ENCODE measurements at regions not wholly inside any gene's neighbourhood (a gene's known extent, or its start where the extent isn't known, plus 50 kb on each side); places are given as distances from the start of the nearest gene placed in this dataset.

DNA sequence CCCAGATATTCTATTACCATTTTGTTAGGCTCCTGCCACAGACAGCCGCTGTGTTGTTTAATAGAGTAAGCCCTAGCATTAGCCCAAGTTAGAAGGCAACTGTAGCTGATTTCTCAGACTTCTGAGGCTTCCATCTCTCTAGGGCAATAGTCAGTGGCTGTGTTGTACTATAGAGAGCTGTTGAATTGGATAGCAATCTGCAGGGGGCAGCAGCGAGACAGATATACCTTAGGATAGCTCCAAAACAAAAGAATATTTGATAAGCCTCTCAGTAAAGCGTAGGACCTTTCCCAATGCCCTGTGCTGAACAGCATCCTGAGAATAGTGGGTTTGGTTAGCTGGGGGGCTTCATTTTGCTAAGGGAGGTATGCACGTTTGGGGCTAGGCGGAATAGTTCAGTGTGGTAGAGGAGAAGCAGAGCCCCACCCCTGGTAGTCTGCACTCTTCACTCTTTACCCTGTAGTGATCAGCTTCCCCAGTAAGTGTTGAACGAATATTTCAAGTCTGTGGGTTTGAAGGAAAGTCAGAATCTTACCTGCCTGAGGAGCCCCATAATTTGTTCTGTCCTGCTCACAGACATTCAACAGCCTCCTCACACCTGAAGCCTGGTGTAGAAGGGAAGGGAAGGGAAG is 515.1 kb downstream of the INSC start:
- DNase-seq: no peak

GRCh38 chr11:15630896-15631295 is 516.2 kb downstream of the INSC start:
- no peak for DNase-seq

DNA sequence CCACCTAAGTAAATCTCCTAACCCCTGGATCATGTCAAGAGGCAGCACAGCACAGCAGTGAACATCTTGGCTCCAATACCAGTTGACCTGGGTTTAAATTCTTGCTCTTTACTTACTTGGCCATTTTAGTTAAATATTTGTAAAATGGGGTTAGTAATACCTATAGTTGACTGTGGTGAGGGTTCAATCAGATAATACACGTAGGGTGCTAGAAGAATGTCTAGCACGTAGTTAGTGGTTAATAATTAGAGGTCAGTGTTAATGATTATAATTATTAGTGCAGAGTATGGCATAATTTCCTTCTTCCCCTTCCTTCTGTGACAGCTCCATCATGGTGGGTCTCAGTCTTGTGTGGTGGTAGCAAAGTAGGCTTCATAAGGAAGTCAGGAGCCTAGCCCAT is 520.8 kb downstream of the INSC start:
- no peak for DNase-seq

DNA sequence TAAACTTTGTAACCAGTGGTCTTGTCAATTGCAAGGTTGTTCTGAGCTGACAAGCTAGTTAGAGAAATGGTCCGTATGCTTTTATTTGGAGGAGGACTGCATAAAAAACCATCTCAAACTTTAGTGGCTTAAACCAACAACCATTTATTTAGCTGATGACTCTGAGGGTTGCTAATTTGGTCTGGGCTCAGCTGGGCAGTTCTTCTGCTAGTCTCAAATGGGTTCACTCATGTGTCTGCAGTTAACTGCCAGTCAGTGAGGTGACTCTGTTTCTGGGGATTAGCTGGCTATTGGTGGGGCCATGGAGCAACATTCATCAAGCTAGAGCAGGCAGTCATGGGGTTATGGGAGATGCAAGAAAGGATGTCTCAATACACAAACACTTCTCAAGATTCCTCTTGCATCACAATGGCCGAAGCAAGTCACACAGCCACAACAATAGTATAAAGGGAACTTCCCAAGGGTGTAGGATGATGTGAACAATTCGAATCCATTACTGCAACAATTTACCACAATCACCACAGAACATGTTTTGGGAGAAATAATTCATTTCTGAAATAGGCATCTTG is 521.9 kb downstream of the INSC start:
- no peak for DNase-seq

GRCh38 chr11:15638386-15638787 is 523.7 kb downstream of the INSC start:
- no peak for DNase-seq

- DNase-seq: no peak
Measured at GRCh38 chr11:15640318-15640717, 525.6 kb downstream of the INSC start.

DNA sequence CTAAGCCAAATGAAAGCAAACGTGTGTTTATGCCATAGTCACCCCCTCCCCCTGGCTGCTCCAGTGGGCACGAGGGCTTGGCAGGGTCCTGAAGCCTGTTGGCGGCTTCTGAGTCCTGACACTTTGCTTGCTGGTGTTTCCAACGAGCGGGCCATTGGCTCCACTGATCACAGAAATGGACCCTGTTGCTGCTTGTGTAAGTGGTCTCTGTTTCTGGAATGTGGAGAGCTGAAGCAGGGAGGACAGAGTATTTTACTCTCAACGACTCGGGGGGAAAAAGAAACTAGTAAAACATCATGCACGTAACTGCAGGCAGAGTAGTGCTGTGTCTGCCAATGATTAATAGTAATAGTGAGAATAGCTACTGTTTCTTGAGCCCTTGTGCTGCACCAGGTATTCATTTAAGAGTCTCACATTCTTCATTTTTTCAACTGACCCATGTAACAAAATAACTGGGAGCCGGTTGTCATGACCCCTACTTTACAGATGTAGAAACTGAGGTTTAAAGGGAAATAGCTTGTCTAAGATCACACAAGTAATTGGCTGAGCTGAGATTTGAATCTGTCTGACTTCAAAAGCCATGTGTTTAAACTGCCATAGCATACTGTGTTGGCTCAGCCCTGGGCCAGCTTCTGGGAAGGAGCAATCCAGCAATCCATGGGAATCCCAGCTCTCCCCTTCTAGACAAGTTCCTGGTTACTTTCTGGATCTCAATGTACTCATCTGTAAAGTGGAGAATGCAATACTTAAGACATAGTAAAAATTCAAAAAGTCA is 526.7 kb downstream of the INSC start:
- DNase-seq: no peak

- DNase-seq: no peak
Measured at GRCh38 chr11:15645201-15645600, 530.5 kb downstream of the INSC start.

DNA sequence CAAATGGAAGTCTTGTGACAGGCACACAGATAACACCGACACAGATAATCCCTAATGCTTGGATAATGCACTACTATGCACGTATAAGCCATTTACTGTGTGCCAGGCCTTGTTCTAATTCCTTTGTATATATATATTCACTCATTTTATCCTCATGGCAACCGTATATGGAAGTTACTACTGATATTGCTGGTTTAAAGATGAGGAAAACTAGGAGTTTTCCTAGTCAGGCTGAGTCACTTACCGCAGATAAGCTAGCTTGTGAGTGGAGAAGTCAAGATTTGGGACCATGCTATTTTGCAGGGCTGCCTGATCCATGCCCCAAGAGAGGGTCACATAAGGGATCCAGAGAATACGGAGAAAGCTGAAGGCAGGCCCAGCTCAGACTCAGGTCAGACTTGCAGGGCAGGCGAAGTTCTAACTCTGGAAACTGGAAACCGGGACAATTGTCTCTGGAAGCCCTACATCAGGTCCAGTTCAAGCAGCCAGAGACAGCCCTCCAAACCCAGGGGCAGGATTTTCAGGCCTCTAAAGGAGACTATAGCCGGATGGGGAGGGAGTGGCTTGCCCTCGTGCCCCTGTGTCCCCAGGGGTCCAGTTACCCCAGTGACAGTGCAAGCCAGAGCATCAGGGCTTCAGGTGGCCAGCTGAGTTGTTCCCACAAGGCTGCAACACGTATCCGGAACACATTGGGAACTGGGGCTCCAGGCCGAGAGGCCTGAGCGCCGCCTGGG is 534.8 kb downstream of the INSC start:
- no peak for DNase-seq

GRCh38 chr11:15650105-15650938 is 535.6 kb downstream of the INSC start:
- DNase-seq: peak; percentile 68

DNA sequence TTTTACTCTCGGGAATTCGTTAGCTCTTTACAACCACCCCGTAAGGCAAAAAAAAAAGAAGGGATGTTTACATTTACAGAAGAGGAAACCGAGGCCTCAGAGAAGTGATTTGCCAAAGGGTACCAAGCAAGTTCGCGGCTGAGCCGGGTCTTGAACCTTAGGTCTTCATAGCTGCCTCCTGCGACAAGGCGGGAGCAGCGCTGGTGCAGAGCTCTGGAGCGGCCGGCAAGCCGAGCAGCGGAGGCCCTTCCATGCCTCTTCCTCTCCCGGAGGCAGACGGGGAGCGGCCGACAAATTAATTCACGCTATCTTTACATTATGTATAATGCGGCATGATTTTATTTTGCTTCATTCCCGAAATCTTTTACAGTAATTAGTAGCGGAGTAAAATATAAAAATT is 536.3 kb downstream of the INSC start:
- no peak for DNase-seq

DNA sequence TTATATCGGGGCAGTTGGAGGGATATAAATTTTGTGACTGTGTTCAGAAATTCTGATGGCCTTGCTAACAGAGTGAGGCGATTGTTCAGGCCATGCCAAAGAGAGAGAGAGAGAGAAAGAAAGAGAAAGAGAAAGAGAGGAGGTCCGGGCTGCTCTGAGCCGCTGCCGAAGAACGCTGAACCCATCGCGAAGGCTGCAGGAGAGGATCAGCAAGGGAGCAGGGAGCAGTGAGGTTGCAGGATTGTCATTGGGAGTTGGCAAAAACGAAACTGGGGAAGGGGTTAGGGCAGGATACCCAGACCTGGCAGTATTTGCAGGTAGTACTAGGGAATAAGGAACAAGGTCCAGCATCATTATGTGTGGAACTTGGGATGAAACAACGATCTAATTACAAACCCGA is 537.1 kb downstream of the INSC start:
- no peak for DNase-seq

DNA sequence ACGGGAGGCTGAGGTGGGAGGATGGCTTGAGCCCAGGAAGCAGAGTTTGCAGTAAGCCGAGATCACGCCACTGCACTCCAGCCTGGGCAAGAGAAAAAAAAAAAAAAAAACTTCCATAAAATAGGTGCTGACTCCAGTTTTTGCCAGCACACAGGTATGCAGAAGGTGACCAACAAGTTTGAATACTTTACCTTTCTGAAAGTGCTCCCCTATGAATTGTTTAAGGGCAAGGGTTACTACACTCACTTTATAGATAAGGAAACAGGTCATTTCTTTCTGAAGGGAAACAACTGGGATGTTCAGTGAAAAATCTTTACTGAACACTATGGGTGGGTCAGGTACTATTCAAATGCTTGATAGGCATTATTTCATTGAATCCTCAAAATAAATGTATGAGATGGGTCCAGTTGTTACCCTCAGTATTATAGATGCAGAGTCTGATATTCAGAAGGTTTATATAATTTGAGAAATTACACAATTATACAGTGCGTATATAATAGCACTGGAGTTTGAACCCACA is 538.5 kb downstream of the INSC start:
- DNase-seq: no peak

DNA sequence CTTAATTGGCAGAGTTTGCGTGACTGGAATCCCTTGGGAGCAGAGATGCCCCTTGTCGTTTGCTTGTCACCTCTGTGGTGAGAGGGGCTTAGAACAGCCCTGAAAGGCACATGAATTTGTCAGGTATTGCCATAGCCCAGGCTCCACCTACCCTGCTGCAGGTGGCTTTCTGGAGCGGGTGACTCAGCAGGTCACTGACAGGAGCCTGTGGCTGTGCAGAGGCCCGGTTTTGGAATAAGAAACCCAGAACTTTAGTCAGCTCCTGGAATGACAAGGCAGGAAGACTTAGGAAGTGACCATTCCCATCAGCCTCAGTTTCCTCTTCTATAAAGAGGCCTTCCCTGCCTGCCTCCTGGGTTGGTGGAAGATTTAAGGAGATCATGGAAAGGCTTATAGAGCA is 539.7 kb downstream of the INSC start:
- DNase-seq: no peak

DNA sequence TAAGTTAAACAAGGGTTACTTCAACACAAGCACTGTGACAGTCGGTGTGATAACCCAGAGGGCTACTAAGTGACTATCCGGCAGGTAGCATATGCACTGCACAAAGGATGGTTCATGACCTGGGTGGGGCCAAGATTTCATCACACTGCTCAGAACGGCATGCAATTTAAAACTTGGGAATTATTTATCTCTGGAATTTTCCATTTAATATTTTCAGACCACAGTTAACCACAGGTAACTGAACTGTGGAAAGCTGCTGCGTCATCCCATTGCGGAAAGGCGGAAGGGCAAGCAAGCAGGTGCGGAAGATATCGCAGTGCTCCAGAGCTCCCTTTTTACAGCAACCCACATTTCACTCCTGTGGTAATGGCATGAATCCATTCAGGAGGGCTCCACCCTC is 540.8 kb downstream of the INSC start:
- no peak for DNase-seq

GRCh38 chr11:15657264-15657663 is 542.5 kb downstream of the INSC start:
- DNase-seq: no peak

DNA sequence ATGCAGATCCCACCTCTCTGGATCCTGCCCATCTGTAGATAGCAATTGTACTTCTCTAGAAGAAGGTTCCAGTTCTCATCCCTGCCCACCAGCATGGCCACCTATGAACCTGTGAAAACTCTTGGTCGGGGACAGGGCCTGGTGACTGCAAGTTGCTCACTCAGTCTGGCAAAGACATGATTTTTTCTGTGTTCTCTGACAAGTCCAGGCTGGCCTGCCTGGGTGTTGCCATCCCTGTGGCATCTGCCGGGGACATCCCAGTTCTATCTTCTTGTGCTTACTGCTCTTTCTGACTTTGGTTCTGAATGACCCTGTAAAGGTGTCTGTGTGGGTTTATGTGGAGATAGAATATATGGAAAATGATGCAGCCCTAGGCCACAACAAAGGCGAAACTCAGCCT is 545.8 kb downstream of the INSC start:
- no peak for DNase-seq

GRCh38 chr11:15662285-15662684 is 547.6 kb downstream of the INSC start:
- DNase-seq: no peak

GRCh38 chr11:15663777-15664218 is 549.1 kb downstream of the INSC start:
- no peak for DNase-seq

- DNase-seq: no peak
Measured at GRCh38 chr11:15665368-15665871, 550.7 kb downstream of the INSC start.

- no peak for DNase-seq
Measured at GRCh38 chr11:15667127-15667725, 552.5 kb downstream of the INSC start.

- no peak for DNase-seq
Measured at GRCh38 chr11:15668718-15669117, 554.0 kb downstream of the INSC start.
